SIG-M5 (cell line): ENCODE measurements at regions not wholly inside any gene's neighbourhood (a gene's known extent, or its start where the extent isn't known, plus 50 kb on each side); places are given as distances from the start of the nearest gene placed in this dataset.
"Not testable (repeated sequence)": the region's sequence is repeated elsewhere in the genome, so short reads cannot be mapped to it uniquely, and the experiment has no call there.

Experiments
- DNase-seq: peaks from one replicate; lab custom pipeline; 2025; lab: John Stamatoyannopoulos, UW

GRCh38 chr6:112879920-112880413 lies 532.8 kb downstream of the RFPL4B start:
- no peak for DNase-seq

DNA sequence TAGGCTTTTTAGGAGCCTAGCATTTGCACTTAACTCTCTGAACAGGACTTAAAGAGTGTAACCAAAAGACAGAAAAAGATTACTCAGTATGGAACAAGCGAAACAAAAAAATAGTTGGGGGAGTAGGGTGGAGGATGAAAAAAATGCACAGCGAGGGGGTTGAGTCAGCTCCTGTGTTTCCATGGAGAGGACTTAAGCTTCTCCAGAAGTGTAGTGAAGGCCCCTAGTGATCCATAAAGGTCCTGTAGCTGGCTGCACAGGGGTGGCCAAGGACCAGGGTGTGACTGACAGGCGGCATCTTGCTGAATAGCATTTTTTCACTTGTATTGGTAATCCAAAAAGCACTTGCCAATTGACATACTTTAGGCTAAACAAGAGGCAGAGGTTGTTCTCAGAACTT lies 533.9 kb downstream of the RFPL4B start:
- no peak for DNase-seq

DNA sequence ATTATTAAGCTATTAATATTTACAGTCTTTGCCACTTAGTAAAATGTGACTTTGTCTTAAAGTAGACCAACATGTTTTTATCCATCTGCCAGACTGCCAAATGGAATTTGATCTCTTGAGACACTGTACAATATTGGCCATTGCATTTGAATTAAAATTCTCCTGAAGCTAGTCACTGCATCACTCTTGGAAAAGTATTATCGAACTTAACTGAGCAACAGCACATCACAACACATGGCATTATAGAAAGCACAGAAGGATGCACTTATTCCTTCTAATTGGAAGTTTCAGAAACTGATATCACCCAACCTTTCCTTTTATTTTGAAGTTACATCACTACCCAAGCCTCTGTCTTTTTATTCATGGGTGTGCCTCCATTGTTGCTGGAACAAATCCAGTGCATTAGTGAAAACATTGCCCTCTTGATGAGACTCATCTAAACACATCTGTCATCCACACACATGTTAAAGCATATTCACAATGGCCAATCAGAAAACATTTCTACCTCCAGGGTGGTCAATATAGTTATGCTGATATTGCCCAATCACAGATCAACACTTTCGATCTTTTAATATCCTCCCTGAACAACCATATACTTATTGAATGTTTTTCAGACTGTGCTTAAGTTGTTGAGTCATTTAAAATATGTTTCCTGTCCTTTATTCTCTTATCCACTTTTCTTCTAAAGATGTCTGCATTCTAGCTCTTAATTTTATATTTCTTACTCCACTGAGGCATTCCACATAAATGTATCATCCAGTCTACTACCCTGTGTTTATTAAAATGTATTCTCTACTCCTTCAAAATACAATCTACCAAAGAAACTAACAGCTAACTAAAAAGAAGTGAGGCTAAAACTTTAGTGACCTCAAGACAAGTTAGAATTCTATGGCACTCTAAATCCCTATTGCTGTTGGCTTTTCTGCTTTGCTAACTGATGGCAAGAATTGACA lies 535.0 kb downstream of the RFPL4B start:
- no peak for DNase-seq

- DNase-seq: no peak
Measured at GRCh38 chr6:112883095-112883494, 536.0 kb downstream of the RFPL4B start.

GRCh38 chr6:112886415-112886814 lies 539.3 kb downstream of the RFPL4B start:
- DNase-seq: no peak

DNA sequence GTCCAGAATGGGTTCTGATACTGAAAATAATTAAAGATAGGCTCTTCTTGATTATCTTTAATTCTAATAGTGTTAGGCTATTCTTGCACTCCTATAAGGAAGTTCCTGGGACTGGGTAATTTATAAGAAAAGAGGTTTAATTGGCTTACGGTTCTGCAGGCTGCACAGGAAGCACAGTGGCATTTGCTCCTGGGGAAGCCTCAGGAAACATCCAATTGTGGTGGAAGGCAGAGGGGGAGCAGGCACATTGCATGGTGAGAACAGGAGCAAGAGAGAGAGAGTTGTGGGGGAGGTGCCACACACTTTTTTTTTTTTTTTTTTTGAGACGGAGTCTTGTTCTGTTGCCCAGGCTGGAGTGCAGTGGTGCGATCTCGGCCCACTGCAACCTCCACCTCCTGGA lies 540.3 kb downstream of the RFPL4B start:
- not testable (repeated sequence) for DNase-seq

- no peak for DNase-seq
Measured at GRCh38 chr6:112899541-112899940, 552.4 kb downstream of the RFPL4B start.

GRCh38 chr6:112903361-112903760 lies 556.2 kb downstream of the RFPL4B start:
- no peak for DNase-seq

- no peak for DNase-seq
Measured at GRCh38 chr6:112906726-112907125, 559.6 kb downstream of the RFPL4B start.

GRCh38 chr6:112909781-112910180 lies 562.7 kb downstream of the RFPL4B start:
- DNase-seq: no peak

DNA sequence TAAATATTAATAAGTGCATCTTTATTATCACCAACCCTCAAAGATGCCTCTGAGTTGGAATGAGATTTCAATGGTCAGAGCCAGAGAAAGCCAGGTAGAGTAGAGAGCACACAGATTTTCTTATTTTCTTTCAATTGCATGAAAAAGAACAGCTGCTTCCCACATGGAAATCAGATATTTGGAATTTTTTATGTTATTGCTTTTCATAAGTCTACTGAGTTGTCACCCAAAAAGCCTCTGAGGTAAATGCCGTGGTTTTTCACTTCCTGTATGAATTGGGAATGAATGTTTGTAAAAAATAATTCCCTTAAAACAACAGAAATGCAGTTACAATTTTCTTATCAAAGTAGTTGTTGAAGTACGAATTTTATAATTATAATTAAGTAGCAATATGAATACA lies 563.1 kb downstream of the RFPL4B start:
- DNase-seq: no peak

DNA sequence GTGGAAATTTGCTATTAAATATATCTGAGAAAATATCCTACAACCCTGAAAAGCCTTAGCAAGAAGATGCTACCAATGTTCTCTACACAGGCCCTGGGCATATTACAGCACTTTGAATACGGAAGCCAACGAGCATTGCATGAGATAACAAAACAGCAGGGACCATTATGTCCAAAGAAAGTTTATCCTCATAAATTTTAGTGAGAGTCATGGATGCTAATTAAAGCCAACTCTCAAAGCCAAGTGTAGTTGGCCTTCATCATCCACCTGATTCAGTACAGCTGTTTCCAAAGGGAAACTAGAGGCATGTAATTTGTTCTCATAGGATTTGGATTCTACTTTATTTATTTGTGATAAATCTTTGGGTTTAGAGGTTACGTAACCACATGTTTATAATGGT lies 564.8 kb downstream of the RFPL4B start:
- no peak for DNase-seq

- DNase-seq: no peak
Measured at GRCh38 chr6:112912416-112913101, 565.4 kb downstream of the RFPL4B start.

DNA sequence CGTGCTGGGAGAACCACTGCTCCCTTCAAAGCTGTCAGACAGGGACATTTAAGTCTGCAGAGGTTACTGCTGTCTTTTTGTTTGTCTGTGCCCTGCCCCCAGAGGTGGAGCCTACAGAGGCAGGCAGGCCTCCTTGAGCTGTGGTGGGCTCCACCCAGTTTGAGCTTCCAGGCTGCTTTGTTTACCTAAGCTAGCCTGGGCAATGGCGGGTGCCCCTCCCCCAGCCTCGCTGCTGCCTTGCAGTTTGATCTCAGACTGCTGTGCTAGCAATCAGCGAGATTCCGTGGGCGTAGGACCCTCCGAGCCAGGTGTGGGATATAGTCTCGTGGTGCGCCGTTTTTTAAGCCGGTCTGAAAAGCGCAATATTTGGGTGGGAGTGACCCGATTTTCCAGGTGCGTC lies 572.6 kb downstream of the RFPL4B start:
- not testable (repeated sequence) for DNase-seq

GRCh38 chr6:112920994-112921393 lies 573.9 kb downstream of the RFPL4B start:
- DNase-seq: no peak

DNA sequence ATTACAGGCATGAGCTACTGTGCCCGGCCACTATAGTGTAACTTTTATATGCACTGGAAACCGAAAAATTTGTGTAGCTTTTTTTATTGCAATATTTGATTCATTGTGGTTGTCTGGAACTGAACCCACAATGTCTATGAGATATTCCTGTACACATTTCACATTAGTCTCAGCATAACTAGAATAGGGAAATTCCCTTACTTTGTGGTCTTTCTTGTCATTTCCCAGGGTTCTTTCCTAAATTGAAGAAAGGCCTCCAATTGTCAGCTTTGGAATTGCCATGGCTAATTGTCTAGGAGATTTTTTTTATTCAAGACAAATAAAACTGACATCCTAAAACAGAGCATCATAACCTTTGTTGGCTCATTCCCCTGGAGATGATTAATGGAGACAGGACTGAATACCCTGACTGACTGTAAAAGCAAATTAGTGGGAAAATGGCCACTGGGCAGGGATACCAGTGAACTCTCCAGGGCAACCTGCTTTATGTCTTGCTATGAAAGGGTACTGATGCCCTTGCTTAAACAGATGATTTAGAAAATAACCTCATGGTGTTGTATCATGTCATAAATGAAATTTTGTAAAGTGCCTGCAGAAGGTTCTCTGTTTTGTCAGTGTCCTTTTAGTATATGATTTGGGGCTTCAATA lies 576.9 kb downstream of the RFPL4B start:
- no peak for DNase-seq

DNA sequence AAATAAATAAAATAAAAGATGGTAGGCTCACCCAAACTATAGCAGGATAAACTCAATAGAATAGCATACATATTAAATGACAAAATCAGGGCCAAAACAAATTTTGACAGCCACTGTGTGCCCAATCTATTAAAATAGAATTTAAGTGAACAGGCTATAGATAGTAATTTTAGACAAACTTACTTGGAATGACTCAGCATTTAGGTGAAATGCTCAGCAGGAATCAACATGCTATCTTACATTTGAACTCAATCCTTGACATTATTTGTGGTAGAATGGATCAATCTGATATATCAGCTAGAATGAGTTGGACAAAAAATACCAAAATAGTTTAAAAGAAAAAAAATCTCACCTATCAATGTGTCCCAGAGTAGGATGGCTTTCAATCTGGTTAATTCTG lies 578.6 kb downstream of the RFPL4B start:
- no peak for DNase-seq

DNA sequence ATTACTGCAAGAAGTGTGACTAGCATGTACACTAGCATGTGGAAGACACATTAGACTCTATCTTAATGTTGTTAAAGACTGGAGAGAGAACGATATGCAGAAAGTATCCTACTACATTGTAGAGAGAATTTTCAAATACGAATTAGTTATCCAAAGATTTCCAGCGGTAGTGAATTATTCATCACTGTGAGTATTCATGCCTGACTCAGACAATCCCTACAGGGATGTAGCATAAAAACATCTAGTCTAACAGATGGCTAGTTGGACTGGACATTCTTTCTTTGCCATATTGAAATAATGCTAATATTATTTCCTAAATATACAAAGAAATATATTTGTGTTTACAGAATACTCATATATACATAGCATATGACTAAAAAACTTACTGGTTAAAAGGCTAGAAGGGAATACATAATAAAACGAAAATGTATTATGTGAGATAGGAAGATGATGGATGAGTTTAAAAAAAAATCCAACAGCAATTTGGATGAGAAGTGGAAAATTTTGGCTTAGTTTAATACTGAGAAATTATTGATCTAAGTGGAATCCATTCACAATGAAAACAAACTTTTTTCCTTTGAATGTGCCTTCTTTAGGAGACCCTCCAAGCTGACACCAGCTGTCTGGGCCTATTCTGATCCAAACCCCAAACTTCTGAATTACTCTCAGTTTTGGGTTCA lies 580.7 kb downstream of the RFPL4B start:
- no peak for DNase-seq

GRCh38 chr6:112929641-112930040 lies 582.5 kb downstream of the RFPL4B start:
- no peak for DNase-seq

- no peak for DNase-seq
Measured at GRCh38 chr6:112931832-112932231, 584.7 kb downstream of the RFPL4B start.

DNA sequence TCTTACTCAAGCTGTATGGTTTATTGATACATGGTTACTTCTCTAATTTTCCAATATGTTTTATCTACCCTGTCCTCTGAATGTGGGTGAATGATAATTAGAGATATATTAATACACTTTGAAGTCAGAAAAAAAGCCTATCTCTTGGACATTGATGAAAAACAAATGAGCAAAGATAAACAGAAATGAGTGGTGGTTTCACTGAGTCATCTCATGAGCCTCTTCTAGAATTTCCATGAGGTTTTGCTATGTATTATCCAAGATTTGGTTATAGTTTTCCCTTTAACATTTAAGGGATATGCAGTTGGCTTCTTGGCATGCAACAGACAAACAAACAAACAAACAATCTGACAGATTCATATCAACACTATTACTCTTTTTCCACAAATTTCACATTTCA lies 586.8 kb downstream of the RFPL4B start:
- DNase-seq: no peak
